ENCODE measurements at regions not wholly inside any gene's neighbourhood (a gene's known extent, or its start where the extent isn't known, plus 50 kb on each side); places are given as distances from the start of the nearest gene placed in this dataset.

DNA sequence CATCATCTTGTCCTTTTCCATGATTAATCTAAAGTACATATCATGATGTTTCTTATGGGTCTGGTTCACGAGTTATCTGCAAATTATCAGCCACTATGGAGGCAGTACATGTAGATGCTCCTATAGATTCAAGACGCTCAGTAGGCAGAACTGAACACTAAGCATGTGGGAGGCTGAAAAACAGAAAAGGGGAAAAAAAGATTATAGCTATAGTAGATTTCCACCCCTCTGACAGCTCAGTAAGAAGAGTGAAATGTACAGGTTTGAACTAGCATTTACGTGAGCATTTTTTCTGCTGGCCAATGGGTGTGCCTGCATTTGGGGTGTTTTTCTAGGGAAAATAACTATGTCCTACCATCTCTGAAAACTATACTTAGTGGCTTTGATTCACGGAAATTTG lies 308.9 kb downstream of the ZEB2 start:
- DNase-seq (ENCODE audit: low spot score), result no peak
- Histone ChIP-seq H3K4me3 (no peak overlapping the region), H3K27ac (no peak overlapping the region), H3K4me2 (no peak overlapping the region), H3K9me3 (ENCODE audit: low read depth) (no peaks in the 10 kb centered on the region), H3K27me3 (no peaks in the 10 kb centered on the region), H3K79me2 (ENCODE audit: low read depth) (no peaks in the 10 kb centered on the region), H3K4me1 (peaks cover 4% of the 10 kb centered on the region), H3F3A (ENCODE audit: low read depth) (no peaks in the 10 kb centered on the region), H2AFZ (replicated peaks) (no peak overlapping the region), H4K20me1 (ENCODE audit: low read depth) (no peaks in the 10 kb centered on the region), H3K36me3 (no peaks in the 10 kb centered on the region), H3K9ac (no peak overlapping the region)
- TF ChIP-seq, protein P1, sequence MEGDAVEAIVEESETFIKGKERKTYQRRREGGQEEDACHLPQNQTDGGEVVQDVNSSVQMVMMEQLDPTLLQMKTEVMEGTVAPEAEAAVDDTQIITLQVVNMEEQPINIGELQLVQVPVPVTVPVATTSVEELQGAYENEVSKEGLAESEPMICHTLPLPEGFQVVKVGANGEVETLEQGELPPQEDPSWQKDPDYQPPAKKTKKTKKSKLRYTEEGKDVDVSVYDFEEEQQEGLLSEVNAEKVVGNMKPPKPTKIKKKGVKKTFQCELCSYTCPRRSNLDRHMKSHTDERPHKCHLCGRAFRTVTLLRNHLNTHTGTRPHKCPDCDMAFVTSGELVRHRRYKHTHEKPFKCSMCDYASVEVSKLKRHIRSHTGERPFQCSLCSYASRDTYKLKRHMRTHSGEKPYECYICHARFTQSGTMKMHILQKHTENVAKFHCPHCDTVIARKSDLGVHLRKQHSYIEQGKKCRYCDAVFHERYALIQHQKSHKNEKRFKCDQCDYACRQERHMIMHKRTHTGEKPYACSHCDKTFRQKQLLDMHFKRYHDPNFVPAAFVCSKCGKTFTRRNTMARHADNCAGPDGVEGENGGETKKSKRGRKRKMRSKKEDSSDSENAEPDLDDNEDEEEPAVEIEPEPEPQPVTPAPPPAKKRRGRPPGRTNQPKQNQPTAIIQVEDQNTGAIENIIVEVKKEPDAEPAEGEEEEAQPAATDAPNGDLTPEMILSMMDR (IDR thresholded peaks at IDR 0.05), result no peak
- TF ChIP-seq EZH2phosphoT487 (IDR thresholded peaks at IDR 0.05) (no peak), EZH2 (IDR thresholded peaks at IDR 0.05) (no peak)
- H3K4me1 Mint-ChIP-seq, result peaks cover 4% of the 10 kb centered on the region
- no peaks in the 10 kb centered on the region for H3K9me3 Mint-ChIP-seq
- H3K27me3 Mint-ChIP-seq (ENCODE audit: insufficient read depth, low read depth), result no peaks in the 10 kb centered on the region
- peaks cover 12% of the 10 kb centered on the region for H3K36me3 Mint-ChIP-seq
- no peak overlapping the region for H3K27ac Mint-ChIP-seq
- no peak overlapping the region for H3K4me3 Mint-ChIP-seq

DNA sequence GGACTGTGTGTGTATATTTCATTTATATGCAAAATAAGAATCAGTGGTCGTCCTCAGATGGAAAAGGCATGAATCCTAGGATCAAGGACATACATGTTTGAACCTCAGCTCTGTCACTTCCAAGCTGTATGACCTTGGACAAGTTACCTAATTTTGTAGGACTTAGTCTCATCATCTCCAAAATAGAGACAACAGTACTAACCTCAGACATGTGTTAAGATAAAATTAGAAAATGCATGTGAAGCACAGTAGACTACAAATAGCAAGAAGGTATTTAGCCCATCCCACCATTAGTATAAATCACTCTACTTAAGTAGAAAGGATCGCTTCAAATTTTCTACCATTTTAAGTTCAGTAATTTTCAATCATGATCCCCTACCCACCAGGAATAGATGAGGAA lies 309.8 kb downstream of the ZEB2 start:
- no peaks in the 10 kb centered on the region for H3K27me3 Mint-ChIP-seq (ENCODE audit: insufficient read depth, low read depth)
- no peak overlapping the region for H3K4me3 Mint-ChIP-seq
- no peak for DNase-seq (ENCODE audit: low spot score)

DNA sequence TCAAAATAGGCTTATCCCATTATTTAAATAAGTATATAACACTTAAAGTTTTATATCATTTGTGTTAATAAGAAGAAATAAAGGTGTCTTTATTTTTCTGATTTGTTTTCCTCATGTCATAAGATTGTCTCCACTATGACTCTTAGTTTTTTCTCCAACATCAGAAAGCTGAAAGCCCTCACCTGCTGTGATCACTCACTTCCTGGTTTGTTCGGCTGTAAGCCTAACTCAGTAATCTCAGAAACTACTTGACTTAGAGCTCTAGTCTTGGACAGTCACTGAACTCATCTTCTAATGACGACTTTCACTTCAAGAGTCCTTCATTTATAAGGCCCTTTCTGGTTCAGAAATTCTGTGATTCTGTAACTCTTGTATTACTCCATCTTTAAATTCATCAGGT lies 311.0 kb downstream of the ZEB2 start:
- no peak overlapping the region for H2AFZ ChIP-seq (replicated peaks)
- H3K9ac ChIP-seq, result no peak overlapping the region
- H3K27me3 Mint-ChIP-seq (ENCODE audit: insufficient read depth, low read depth), result no peaks in the 10 kb centered on the region
- no peaks in the 10 kb centered on the region for H3F3A ChIP-seq (ENCODE audit: low read depth)
- H3K4me2 ChIP-seq, result no peak overlapping the region
- H3K36me3 Mint-ChIP-seq, result peaks cover 15% of the 10 kb centered on the region
- no peak for TF ChIP-seq EZH2 (IDR thresholded peaks at IDR 0.05)
- TF ChIP-seq EZH2phosphoT487 (IDR thresholded peaks at IDR 0.05), result no peak
- TF ChIP-seq, protein P1 (IDR thresholded peaks at IDR 0.05), result no peak
- H3K27ac Mint-ChIP-seq, result no peak overlapping the region
- peaks cover 3% of the 10 kb centered on the region for H3K9me3 Mint-ChIP-seq
- no peak overlapping the region for H3K4me3 ChIP-seq
- no peak overlapping the region for H3K4me3 Mint-ChIP-seq
- H3K4me1 ChIP-seq, result no peaks in the 10 kb centered on the region
- H3K36me3 ChIP-seq, result no peaks in the 10 kb centered on the region
- no peaks in the 10 kb centered on the region for H3K4me1 Mint-ChIP-seq
- no peak for DNase-seq (ENCODE audit: low spot score)
- no peak overlapping the region for H3K27ac ChIP-seq
- no peaks in the 10 kb centered on the region for H3K27me3 ChIP-seq
- no peaks in the 10 kb centered on the region for H3K9me3 ChIP-seq (ENCODE audit: low read depth)
- no peaks in the 10 kb centered on the region for H3K79me2 ChIP-seq (ENCODE audit: low read depth)
- H4K20me1 ChIP-seq (ENCODE audit: low read depth), result no peaks in the 10 kb centered on the region

More for the DNA sequence above, 309.8 kb downstream of the ZEB2 start:
- no peaks in the 10 kb centered on the region for H4K20me1 ChIP-seq (ENCODE audit: low read depth)
- Mint-ChIP-seq H3K9me3 (no peaks in the 10 kb centered on the region), H3K36me3 (peaks cover 12% of the 10 kb centered on the region), H3K4me1 (no peaks in the 10 kb centered on the region), H3K27ac (no peak overlapping the region)
- no peaks in the 10 kb centered on the region for H3K79me2 ChIP-seq (ENCODE audit: low read depth)
- H3K4me1 ChIP-seq, result peaks cover 4% of the 10 kb centered on the region
- TF ChIP-seq, protein P1 (IDR thresholded peaks at IDR 0.05), result no peak
- TF ChIP-seq EZH2phosphoT487 (IDR thresholded peaks at IDR 0.05), result no peak
- no peak for TF ChIP-seq EZH2 (IDR thresholded peaks at IDR 0.05)
- H3K4me3 ChIP-seq, result no peak overlapping the region
- no peaks in the 10 kb centered on the region for H3F3A ChIP-seq (ENCODE audit: low read depth)
- H3K36me3 ChIP-seq, result no peaks in the 10 kb centered on the region
- no peak overlapping the region for H3K27ac ChIP-seq
- H3K4me2 ChIP-seq, result no peak overlapping the region
- no peaks in the 10 kb centered on the region for H3K9me3 ChIP-seq (ENCODE audit: low read depth)
- H2AFZ ChIP-seq (replicated peaks), result no peak overlapping the region
- H3K27me3 ChIP-seq, result no peaks in the 10 kb centered on the region
- H3K9ac ChIP-seq, result no peak overlapping the region

Data from neural progenitor cell (in vitro differentiated cells).